ENCODE measurements at regions not wholly inside any gene's neighbourhood (a gene's known extent, or its start where the extent isn't known, plus 50 kb on each side); places are given as distances from the start of the nearest gene placed in this dataset.
"Not testable (repeated sequence)": the region's sequence is repeated elsewhere in the genome, so short reads cannot be mapped to it uniquely, and the experiment has no call there.

DNA sequence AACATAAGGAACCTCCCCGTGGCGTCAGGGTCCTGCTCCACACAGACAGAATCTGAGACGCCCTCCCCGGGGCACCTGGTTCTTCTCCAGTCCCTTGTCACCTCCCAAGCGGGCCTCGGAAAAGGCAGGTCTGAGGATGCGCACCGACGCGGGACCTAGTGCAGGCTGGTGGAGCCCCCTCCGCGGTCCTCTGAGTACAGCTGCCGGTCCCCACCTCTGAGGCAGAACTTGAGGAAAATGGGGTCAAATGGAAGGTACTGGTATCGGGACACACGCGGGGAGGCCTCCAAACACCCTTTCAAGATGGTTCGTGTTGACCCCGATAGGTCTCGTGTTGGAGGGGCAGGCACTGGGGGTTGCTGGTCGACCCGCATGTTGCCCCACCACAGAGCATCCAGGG, 1725.3 kb downstream of the SPATA31A7 start:
- not testable (repeated sequence) for TF ChIP-seq TARDBP (IDR thresholded peaks at IDR 0.05); NFRKB (IDR thresholded peaks at IDR 0.05); LEF1 (IDR thresholded peaks at IDR 0.05; ENCODE audit: borderline replicate concordance); SUZ12 (IDR thresholded peaks at IDR 0.05); ARNT (IDR thresholded peaks at IDR 0.05); FOXM1 (IDR thresholded peaks at IDR 0.05; ENCODE audit: borderline replicate concordance); HDGF (IDR thresholded peaks at IDR 0.05; ENCODE audit: borderline replicate concordance); ELF4 (IDR thresholded peaks at IDR 0.05); SP1 (IDR thresholded peaks at IDR 0.05); L3MBTL2 (conservative IDR thresholded peaks at IDR 0.05); BHLHE40 (IDR thresholded peaks at IDR 0.05; ENCODE audit: borderline replicate concordance)
